ENCODE measurements at regions not wholly inside any gene's neighbourhood (a gene's known extent, or its start where the extent isn't known, plus 50 kb on each side); places are given as distances from the start of the nearest gene placed in this dataset.

DNA sequence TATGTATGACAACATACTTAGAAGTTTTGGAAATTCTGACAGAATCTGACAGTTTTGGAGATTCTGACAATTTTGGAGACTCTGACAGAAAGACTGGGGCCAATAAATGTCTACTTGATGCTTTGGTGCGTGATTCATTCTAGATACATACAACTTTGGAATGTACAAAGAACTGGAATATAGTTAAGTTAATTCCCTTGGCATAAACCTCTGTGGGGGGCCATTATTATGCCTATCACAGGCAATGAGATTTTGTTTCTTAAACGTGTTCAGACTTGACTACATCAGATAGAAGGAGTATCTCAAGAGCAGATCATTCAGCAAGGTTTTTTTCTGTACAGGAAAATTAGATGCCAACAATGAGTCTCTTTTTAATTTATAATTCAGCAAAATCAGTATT, 617.6 kb upstream of the ZNF717 start:
- TF ChIP-seq POLR2A (IDR thresholded peaks at IDR 0.05) = no peak
- TF ChIP-seq CTCF (IDR thresholded peaks at IDR 0.05) = no peak
